ENCODE measurements at regions not wholly inside any gene's neighbourhood (a gene's known extent, or its start where the extent isn't known, plus 50 kb on each side); places are given as distances from the start of the nearest gene placed in this dataset.

DNA sequence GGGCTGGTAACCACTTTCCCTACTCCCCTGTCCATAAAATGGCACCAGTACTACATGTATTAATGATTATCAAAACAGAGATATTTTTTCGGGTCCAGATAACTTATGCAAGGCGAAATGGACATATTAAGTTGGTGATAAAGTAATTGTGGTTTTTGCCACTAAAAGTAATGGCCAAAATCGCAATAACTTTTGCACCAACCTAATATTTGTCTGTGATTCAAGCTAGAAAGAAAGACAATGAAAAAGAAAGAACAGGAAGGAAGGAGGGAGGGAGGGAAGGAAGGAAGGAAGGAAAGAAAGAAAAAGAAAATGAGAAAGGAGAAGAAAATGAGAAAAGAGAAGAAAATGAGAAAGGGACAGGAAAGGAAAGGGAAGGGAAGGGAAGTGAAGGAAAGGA lies 922.9 kb downstream of the TBC1D32 start:
- TF ChIP-seq, protein P1, sequence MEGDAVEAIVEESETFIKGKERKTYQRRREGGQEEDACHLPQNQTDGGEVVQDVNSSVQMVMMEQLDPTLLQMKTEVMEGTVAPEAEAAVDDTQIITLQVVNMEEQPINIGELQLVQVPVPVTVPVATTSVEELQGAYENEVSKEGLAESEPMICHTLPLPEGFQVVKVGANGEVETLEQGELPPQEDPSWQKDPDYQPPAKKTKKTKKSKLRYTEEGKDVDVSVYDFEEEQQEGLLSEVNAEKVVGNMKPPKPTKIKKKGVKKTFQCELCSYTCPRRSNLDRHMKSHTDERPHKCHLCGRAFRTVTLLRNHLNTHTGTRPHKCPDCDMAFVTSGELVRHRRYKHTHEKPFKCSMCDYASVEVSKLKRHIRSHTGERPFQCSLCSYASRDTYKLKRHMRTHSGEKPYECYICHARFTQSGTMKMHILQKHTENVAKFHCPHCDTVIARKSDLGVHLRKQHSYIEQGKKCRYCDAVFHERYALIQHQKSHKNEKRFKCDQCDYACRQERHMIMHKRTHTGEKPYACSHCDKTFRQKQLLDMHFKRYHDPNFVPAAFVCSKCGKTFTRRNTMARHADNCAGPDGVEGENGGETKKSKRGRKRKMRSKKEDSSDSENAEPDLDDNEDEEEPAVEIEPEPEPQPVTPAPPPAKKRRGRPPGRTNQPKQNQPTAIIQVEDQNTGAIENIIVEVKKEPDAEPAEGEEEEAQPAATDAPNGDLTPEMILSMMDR (conservative IDR thresholded peaks at IDR 0.05), result no peak
- TF ChIP-seq ZFX (IDR thresholded peaks at IDR 0.05), result no peak

Data from C4-2B (cell line).